ENCODE measurements at regions not wholly inside any gene's neighbourhood (a gene's known extent, or its start where the extent isn't known, plus 50 kb on each side); places are given as distances from the start of the nearest gene placed in this dataset.
A peak's percentile ranks its signal among the peaks of the same experiment; 100 is the strongest.

DNA sequence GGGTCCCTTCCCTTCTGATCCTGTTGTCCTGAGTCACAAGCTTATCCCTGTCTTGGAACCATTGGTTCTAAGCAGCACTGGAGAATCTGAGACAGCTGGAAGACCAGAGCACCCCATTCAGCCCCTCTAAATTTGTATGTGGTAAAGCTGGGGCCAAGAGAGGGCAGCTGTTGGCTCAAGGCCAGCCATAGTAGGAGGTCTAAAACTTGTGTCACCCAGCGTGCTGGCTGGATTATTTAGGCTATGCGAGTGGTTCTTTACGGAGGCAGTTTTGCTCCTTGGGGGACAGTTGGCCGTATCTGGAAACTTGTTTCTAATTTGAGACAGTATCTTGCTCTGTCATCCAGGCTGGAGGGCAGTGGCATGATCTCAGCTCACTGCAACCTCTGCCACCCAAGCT, 69.6 kb upstream of the GSE1 start:
- TF ChIP-seq, protein P1, sequence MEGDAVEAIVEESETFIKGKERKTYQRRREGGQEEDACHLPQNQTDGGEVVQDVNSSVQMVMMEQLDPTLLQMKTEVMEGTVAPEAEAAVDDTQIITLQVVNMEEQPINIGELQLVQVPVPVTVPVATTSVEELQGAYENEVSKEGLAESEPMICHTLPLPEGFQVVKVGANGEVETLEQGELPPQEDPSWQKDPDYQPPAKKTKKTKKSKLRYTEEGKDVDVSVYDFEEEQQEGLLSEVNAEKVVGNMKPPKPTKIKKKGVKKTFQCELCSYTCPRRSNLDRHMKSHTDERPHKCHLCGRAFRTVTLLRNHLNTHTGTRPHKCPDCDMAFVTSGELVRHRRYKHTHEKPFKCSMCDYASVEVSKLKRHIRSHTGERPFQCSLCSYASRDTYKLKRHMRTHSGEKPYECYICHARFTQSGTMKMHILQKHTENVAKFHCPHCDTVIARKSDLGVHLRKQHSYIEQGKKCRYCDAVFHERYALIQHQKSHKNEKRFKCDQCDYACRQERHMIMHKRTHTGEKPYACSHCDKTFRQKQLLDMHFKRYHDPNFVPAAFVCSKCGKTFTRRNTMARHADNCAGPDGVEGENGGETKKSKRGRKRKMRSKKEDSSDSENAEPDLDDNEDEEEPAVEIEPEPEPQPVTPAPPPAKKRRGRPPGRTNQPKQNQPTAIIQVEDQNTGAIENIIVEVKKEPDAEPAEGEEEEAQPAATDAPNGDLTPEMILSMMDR (IDR thresholded peaks at IDR 0.05; ENCODE audit: low read depth, low read length, missing control alignments), result no peak
- DNase-seq (ENCODE audit: low read depth), result no peak
- no peak overlapping the region for H3K4me3 ChIP-seq (ENCODE audit: low read depth, low read length)
- in situ Hi-C loops (cut with HindIII; ENCODE audit: low sequenced_read_pairs), result loop anchor here (5.0 kb wide), 1 partner anchor 49 kb away; no protein-coding TSS in a partner anchor

DNA sequence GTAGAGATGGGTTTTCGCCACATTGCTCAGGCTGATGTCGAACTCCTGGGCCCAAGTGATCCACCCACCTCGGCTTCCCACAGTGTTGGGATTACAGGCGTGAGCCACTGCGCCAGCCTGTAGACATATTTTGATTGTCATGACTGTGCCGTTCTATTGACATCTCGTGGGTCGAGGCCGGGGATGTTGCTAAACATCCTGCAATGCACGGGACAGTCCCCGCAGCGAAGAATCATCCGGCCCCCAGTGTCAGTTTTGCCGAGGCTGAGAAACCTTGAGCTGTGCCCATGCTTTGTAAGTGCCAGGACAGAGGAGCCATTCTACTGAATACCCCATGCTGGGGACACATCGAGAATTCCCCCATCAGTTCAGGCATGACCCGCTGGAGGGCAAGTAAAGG, 69.1 kb upstream of the GSE1 start:
- in situ Hi-C loops (cut with HindIII; ENCODE audit: low sequenced_read_pairs), result loop anchor here (5.0 kb wide), 1 partner anchor 48 kb away; no protein-coding TSS in a partner anchor
- no peak overlapping the region for H3K4me3 ChIP-seq (ENCODE audit: low read depth, low read length)
- no peak for DNase-seq (ENCODE audit: low read depth)
- TF ChIP-seq, protein P1 (IDR thresholded peaks at IDR 0.05; ENCODE audit: low read depth, low read length, missing control alignments), result no peak

DNA sequence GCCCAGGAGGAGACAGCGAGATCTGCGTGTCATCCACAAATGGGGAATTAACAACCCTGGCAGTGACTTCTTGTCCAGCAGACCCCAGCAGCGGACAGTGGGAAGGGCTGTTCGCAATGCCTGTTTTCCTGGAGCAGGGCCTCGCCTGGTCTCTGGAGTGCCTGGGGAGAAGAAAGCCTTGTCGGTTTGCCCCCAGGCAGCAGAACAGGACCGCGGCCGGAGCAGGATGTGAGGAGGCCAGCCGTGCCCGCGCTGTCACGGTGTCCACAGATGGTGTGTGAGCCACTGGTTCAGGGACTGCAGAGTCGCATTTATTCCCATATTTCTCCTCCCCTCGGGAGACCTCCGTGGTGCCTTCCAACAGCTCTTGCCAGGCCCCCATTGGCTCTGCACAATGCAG, 68.5 kb upstream of the GSE1 start:
- in situ Hi-C loops (cut with HindIII; ENCODE audit: low sequenced_read_pairs), result loop anchor here (5.0 kb wide), 1 partner anchor 48 kb away; no protein-coding TSS in a partner anchor
- no peak for DNase-seq (ENCODE audit: low read depth)
- no peak overlapping the region for H3K4me3 ChIP-seq (ENCODE audit: low read depth, low read length)
- TF ChIP-seq, protein P1 (IDR thresholded peaks at IDR 0.05; ENCODE audit: low read depth, low read length, missing control alignments), result no peak

DNA sequence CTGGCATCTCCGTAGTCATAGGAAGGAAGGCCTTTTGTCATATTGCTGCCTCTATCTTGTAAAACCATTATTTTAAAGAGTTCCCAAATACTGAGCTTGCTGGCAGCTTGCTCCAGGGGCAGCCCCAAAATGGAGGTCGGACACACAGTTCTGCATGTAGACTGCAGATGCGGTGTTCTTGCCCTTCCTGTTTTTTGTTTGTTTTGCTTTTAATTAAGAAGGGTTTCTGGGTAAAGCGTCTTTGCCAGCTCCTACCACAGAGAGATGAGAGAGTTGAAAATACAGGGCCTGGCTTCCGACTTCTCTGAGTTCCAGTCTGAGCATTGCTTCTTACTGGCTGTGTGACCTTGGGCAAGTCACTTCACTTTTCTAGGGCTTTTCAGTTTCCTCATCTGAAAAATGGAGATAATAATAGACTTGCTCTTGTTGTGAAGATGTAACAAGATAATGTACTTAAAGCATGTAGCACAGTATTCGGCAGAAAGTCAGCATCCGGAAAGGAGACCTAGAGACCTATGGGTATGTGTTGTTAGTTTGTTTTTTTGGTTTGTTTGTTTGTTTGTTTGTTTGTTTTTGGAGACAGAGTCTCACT, 67.8 kb upstream of the GSE1 start:
- TF ChIP-seq, protein P1 (IDR thresholded peaks at IDR 0.05; ENCODE audit: low read depth, low read length, missing control alignments), result no peak
- no peak overlapping the region for H3K4me3 ChIP-seq (ENCODE audit: low read depth, low read length)
- DNase-seq (ENCODE audit: low read depth), result no peak
- in situ Hi-C loops (cut with HindIII; ENCODE audit: low sequenced_read_pairs), result no loop called here

DNA sequence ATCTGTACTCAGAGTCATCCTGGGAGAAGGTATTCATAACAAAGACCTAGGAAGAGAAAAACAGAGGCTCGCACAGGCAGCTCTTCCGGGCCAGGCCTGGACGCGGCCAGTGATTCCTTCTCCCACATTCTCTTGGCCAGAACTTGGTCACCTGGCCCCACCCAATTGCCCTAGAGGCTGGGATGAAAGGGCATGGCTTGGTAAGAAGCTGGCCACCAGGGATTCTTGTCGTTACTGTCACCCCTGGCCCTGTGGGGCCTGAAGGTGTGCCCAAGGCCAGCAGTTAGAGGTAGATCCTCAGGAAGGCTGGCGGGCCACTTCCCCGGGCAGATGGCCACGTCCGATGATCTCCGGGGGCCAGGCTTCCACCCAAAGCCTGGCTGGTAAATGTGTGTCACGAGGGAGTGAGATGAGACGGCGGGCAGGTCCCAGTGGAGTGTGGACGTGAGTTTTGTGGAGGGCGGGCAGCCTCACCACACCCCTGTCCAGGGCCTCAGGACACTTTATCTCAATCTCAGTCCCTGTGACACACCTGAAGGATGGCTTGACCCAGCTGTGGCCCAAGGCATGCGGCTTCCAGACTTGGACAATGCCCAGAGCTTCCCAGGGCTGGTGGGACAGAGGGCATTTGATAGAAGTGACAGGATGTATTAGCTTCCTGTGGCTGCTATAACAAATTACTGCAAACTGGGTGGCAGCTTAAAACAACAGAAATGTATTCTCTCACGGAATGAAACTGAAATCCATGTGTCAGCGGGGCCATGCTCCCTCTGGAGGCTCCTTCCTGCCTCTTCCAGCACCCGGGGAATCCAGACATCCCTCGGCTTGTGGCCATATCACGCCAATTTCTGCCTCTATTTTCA, 66.3 kb upstream of the GSE1 start:
- TF ChIP-seq, protein P1 (IDR thresholded peaks at IDR 0.05; ENCODE audit: low read depth, low read length, missing control alignments), result peak; percentile 31
- DNase-seq (ENCODE audit: low read depth), result no peak
- in situ Hi-C loops (cut with HindIII; ENCODE audit: low sequenced_read_pairs), result no loop called here
- H3K4me3 ChIP-seq (ENCODE audit: low read depth, low read length), result no peak overlapping the region

DNA sequence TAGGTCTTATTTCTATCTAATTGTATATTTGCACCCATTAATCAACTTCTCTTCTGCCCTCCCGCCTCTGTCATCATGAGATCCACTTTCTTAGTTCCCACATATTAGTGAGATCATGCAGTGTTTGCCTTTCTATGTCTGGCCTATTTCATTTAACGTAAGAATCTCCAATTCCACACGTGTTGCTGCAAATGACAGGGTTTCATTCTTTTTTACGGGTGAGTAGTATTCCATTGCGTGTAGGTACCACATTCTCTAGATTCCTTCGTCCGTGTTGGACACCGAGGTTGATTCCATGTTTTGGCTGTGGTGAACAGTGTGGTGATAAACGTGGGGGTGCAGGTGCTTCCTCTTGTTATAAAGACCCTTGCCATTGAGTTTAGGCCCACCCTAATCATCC, 64.7 kb upstream of the GSE1 start:
- no peak overlapping the region for H3K4me3 ChIP-seq (ENCODE audit: low read depth, low read length)
- no peak for DNase-seq (ENCODE audit: low read depth)
- TF ChIP-seq, protein P1 (IDR thresholded peaks at IDR 0.05; ENCODE audit: low read depth, low read length, missing control alignments), result no peak
- in situ Hi-C loops (cut with HindIII; ENCODE audit: low sequenced_read_pairs), result no loop called here
